NCI-H1417 (cell line): ENCODE measurements at regions not wholly inside any gene's neighbourhood (a gene's known extent, or its start where the extent isn't known, plus 50 kb on each side); places are given as distances from the start of the nearest gene placed in this dataset.
"Not testable (repeated sequence)": the region's sequence is repeated elsewhere in the genome, so short reads cannot be mapped to it uniquely, and the experiment has no call there.

Experiments
- DNase-seq, 3 experiments: peaks; one replicate each; lab custom pipeline; 2025; lab: John Stamatoyannopoulos, UW

DNA sequence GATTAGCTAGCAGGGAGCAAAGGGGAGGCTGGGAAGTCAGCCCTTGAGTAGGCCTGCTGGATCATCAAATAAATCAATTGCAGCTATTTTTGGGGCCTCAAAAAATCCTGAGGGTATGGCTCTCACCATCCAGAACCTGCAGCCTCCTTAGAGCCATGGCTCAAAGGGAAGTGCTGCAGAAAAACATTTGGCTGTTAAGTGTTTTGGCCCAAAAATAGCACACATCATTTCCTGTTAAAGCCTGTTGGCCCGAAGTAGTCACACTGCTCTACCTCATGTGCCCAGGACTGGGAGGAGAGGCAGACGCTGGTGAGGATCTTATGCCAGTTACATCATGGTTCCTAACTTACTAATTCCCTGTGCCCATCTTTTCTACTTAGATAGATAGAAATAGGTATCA is 176.8 kb upstream of the PLGLB1 start:
- DNase-seq: not testable (repeated sequence)

DNA sequence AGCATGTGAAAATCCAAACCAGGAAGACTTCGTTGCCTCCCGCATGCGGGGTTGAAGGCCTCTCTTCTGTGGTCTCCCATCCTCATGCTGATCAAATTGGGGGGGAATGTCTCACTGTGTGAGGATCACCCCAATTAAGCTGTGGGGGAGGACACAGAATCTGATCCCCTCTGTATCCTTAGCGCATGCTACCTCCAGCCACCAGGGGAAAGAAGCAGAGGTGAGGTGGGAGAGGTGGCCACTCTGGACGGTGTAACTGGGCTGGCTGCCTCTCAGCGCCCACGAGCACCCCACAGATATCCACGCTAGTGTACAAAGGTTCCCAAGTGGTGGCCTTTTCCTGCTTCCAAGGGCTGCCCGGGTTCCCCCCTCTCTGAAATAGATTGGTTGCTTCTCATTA is 177.6 kb upstream of the PLGLB1 start:
- not testable (repeated sequence) for DNase-seq

DNA sequence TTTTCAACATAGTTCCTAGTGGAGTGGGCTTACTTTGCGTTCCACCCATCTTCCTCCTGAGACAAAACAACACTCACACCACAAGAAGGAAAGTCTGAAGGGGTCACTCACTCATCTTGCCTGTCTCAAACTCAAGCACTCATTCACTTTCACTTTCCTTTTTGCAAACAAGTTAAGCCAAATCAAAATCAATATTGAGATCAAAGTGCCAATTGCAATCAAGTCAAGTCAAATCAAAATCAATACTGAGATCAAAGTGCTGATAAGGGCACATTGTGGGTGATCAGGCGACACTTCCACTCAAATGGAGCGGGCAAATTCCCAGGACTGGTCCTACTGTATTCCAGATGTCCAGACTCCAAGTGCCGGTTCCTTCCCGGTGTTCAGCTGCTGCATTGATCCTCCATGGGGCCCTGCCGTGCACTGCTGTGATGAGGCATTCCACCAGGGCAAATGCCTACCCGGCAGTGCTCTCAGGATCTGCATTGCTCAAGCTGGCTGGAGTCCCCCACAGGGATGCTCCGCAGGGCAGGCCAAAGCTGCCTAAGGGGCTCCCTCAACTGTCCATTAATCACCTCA is 183.0 kb upstream of the PLGLB1 start:
- not testable (repeated sequence) for DNase-seq

DNA sequence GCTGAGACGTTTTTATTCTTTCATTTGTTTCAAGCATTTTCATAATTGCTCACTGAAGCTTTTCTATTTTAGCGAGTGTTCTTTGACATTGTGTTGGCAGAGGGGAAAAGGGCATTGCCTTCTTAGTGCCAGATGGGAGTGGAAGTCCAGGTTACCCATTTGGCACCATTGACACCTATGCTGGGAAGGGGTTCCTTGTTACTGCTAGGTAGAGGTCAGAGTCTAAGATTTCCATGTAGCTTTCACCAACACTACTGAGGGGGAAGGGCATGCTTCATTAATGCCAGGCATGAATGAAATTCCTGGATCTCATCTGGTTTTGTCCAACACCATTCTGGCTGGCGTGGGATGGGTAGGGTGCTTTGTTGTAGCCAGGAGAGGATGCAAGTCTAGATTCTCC is 191.3 kb upstream of the PLGLB1 start:
- not testable (repeated sequence) for DNase-seq

DNA sequence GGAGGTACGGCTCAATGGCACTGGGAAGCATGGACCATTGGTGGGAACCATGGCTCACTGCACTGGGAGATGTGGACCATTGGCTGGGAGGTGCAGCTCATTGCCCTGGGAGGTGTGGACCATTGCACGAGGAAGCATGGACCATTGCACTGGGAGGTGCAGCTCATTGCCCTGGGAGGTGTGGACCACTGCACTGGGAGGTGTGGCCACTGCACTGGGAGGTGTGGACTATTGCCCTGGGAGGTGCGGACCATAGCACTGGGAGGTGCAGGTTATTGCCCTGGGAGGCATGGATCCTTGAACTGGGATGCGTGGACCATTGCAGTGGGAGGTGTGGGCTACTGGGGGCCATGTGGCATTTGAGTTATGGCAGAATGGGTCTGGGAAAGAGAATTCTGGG is 195.4 kb upstream of the PLGLB1 start:
- not testable (repeated sequence) for DNase-seq

DNA sequence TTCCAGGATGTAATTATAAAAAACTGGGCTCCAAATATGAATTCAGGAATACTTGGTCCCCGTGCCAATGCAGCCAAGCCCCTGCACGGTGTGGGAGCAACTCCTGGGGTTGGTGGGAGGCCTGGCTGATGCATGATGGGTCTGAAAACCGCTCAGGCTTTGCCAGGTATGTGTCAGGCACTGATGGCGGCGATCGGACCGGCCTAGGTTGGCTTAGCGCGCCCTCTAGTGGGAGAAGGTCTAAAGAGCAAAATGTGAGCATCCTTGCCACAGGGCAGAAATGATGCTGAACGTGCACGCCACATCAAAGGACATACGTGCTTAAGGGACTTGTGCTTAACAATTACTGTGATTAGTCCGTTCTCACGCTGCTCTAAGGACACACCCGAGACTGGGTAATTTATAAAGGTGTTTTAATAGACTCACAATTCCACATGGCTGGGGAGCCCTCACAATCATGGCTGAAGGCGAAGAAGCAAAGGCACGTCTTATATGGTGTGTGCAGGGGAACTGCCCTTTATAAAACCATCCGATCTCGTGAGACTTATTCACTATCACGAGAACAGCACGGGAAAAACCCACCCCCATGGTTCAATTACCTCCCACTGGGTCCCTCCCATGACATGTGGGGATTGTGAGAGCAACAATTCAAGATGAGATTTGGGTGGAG is 196.2 kb upstream of the PLGLB1 start:
- DNase-seq: not testable (repeated sequence)

DNA sequence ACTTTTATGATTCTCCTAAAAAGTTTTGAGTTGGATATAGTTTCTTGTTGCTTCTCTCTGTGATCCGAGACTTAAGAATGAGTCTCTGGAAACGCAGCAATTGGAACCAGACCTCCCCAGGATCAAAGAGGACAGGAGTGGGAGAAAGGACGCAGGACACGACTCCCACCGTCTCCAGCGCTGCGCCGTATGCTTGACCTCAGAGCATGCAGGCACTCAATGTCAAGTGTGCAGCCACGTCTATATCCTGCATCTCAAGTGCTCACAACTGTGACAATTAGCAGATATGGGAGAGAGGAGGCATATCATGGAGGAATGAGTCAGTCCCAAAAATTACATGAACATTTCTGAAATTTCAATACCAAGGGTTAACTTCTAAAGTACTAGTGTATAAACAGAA is 199.0 kb upstream of the PLGLB1 start:
- not testable (repeated sequence) for DNase-seq

DNA sequence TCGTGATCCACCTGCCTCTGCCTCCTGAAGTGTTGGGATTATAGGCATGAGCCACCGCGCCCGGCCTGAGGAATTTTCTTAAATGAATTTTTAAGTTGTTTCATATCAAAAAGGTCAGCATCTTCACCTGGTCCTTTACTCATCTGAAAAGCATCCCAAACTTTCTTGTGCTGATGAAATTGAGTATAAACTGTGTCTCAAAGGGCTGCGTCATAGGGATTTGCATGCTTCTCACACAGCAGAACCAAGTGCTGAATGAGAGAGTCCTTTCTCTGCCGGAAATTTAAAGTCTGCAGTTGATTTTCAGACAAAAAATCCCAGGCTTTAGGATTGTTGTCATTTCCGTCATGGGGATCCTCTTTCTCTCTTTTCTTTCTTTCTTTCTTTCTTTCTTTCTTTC is 200.5 kb upstream of the PLGLB1 start:
- not testable (repeated sequence) for DNase-seq

DNA sequence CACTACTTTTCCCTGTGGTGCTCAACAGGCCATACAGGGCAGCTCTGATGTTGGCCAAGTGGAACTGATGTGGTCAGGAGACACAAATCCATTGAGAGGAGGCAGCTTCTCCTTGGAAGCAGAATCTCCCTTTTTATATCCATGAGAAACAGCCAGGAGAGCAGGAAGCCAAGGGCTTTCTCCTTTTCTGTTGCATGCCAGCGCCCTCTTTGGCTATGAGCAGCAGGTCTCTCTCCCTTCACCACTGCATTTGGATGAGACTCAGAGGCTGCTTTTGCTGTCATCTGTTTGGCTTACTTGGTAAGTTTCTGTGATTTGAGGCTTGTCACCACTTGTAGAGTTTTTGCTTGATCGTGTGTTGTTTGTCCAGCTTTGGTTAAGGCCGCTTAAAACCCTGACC is 202.2 kb upstream of the PLGLB1 start:
- DNase-seq: not testable (repeated sequence)

DNA sequence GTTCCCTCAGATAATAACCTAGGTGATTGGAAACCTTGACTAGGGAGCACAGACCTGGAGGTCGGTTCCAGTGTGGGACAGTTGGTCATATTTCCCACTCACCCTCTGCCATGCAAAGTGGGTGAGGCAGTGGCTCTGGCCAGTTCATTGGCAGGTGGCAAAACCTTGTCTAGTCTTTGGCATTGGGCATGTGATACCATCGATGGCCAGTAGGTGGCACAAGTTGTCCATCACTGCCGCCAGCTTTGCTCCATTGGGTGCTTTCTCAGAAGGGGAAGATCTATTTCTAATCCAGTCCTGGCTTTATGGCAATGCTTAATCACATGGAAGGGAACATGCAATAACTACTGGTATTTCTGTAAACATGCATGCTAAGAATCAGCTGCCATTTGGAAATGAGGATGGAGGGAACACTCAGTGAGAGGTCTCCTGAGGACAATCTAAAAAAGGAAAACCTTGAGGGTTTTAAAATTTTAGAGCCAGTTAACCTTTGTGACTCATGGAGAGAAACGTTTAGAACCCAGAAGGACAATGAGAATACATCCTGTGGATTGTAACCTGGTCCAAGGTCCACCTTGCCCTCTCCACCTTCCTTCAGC is 207.5 kb upstream of the PLGLB1 start:
- not testable (repeated sequence) for DNase-seq

DNA sequence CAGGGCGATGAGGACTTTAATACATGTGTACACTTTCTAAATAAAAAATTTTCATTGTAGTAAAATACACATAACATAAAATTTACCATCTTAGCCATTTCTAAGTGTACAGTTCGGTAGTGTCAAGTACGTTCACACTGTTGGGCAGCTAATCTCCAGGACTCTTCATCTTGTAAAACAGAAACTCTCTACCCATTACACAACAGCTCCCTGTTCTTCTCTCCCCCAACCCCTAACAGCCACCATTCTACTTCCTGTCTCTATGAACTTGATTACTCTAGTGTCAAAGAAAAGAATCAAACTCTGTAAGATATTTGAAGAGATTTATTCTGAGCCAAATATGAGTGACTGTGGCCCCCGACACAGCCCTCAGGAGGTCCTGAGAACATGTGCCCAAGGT is 208.3 kb upstream of the PLGLB1 start:
- DNase-seq: not testable (repeated sequence)

DNA sequence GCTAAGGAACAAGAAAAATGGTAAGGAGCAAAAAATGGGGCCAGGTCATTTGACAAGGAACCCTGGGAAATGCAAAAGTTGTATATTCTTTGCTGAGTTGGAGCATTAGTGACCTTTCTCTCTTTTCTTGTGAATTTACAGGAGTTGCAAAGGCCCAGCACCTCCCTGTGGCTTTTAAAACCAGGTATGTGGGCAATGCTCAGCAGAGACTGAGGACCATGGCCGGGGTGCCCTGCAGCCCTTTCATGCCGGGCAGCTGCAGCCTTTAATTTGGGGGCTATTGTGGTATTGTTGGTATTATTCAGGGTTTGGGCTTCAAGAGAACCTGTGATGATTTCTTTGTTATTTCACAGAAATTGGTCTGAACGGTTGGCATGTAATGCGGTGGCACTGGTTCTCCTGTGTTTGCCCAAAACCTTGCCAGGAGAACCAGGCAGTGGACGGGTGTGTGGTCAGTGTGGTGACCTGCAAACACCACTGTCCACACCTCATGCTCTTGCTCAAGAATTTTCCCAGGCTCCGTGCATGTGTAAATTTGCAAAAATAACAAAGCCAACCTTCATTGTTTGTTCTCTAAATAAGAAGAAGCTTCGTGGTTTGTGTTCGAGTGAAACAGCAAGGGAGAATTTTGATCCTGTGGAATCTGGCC is 213.8 kb upstream of the PLGLB1 start:
- DNase-seq: not testable (repeated sequence)

DNA sequence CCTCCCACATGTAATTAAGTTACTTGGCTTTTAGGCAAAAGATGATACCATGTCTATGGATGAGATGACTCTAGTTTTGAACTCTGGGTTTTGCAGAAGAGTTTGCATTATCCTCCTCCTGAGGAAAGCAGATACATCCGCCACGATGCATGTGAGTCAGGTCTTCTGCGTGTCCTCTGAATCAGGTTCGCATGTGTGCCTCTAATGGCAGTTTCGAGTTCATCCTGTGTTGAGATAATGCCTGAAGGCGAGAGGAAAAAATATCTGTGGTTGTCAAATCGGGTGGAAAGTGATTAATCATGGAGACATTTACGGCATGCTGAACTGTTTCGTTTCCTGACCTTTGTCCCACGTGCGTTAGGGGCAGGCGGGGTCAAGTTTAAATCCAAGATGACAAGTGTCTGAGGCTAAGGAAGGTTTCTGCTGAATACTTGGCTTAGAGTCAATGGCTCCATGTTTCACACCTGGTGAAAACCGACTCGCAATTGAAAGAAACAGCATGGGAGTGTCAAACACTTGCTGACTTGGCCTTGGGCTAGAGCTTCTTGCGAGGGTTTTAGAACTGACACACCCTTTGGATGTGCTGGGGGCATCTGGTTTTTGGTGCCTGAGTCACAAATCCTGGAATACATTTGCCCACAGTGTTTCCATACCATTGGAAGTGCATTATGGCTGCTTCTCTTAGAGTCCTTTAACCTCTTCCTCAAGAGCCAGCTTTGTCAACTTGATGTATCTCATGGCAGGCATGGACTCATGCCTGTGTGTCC is 216.1 kb upstream of the PLGLB1 start:
- DNase-seq: not testable (repeated sequence)

DNA sequence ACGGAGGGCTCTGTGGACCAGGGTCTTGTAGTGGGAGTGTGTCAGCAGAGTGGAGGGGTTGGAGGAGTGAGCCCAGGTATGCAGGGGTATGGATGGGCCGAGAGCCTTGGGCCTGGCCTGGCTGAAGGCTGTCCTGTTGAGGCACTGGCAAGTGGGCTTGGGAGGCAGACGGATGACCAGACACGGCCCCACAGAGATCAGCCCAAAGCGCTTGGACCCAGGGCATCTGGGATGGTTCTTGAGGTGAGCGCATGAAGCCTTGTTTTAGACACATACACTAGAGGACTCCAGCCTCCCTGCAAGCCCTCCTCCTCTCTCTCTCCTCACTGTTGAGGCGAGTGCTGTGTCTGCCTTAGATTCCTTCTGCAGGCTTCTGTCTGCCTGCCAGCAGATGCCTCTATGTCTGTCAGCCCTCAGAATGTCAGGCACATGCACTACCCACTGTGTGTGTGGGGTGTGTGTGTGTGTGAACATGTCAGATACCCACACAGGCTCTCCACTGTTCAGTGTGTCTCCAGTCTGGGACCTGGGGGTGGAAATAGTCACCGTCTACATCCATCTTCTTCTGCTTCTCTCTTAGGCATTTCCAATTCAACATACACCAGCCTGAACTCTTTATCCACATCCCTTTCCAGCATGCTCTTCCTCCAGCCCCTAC is 218.0 kb upstream of the PLGLB1 start:
- DNase-seq: not testable (repeated sequence)

DNA sequence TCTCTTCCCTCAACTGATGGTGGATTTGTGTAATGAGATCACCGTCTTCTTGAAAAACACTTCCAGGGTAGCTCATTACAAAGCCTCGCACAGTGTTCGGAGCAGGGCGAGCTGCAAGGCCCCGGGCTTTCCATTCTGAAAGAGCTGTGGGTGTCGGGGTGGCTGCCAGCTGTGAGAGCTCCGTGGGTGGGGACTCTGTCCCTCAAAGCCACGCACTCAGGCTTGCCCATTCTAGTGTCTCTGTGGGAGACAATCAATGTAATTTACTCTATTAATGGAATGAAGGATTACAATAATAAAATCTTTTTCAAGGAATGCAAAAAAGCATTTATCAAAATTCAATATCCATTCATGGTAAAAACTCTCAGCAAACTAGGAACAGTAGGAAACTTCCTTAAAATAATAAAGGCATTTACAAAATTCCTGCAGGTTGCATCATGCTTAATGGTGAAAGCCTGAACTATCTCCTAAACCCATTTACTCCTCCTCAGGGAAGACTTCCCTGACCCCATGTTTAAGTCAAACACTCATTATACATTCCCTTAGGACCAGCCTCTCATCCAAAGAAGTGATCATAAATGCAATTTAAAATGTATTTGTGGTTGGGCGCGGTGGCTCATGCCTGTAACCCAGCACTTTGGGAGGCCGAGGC is 224.5 kb upstream of the PLGLB1 start:
- DNase-seq: not testable (repeated sequence)

DNA sequence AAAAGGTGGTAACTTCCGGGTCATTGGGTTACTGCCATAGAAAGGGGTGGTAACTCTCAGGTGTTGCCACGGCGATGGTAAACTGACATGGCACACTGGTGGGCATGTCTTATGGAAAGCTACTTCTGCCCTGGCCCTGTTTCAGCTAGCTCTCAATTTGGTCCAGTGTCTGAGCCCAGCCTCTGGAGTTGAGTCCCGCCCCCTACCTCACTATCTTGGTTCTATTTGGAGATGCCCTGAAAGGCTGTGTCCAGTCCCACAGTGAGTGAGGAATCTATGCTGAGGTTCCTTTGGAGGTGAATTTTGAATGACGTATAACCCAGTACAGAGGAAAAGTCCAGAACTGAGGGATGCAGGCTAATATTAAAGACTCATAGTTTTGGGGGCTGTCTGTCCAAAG is 230.4 kb upstream of the PLGLB1 start:
- not testable (repeated sequence) for DNase-seq

DNA sequence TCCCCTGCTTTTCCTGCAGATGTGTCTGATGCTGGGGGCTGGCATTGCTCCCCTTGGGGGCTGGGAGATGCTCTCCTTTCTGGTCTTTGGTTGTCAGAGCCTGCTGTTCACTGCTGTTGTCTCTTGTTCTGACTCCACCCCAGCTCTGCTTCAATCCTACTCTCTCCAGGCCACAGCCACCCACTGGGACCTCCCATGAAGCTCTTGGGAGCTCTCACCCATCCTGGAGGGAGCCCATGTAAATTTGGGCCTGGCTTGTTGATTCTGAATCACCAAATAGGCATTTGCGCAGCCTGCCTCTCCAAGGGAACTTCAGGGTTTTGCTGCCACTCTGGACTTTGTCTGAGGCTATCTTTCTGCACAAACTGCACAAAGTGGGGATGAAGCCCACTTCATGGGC is 232.9 kb upstream of the PLGLB1 start:
- DNase-seq: not testable (repeated sequence)

DNA sequence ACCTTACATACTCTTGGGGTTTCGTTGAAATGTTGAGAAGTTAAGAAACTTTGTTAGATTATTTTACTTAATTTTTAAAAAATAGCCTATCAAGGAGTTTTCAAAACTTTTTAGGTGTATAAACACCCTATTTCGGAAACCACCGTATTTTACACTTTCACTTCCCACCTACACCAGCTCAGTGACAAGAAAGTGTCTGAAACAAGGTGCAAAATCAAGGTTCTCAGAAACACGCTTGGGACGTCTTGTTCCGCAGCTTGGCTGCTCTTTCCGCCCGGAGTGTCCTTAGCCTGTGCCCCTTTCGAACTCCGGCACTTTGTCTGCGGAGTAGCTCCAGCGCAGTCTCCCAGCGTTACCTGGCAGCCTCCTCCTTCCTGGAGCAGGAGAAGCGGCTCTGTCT is 233.8 kb upstream of the PLGLB1 start:
- DNase-seq: not testable (repeated sequence)

DNA sequence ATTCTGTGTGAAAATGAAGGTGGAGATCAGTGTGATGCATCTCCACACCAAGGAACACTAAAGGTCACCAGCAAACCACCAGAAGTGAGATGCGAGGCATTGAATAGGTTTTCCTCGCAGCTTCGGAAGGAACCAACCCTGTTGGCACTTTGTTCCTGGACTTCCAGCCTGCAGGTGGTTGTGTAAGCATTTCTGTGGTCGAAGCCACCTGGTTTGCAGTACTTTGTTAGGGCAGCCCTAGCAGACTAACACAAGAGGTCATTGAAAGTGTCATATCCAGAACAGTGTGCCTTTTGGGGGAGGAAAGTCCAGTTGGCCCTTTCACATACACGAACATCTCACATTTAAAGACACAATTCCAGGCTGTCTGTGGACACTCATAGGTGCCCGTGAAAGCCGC is 237.2 kb upstream of the PLGLB1 start:
- DNase-seq: not testable (repeated sequence)

DNA sequence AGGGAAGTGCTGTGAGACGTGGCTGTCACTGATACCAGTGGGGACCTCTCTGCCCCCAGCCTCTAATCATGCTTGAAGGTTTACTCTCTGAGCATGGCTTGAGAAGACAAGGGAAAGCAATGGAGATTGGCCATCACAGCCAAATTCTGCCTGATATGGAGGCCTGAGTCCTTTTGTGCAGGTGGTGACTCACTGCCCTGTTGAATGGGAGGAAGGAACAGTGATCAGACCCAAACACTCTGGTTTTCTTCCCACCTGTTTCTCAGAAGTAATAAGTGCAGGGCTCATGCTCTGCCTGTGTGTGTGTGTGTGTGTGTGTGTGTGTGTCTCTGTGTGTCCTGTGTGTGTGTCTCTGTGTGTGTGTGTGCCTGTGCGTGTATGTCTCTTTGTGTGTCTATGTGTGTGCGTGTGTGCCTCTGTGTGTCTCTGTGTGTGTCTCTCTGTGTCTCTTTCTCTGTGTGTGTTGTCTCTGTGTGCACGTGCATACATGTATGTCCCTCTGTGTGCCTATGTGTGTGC is 240.6 kb upstream of the PLGLB1 start:
- DNase-seq: not testable (repeated sequence)
